Calu3 (cell line): ENCODE measurements at regions not wholly inside any gene's neighbourhood (a gene's known extent, or its start where the extent isn't known, plus 50 kb on each side); places are given as distances from the start of the nearest gene placed in this dataset.

Source experiments
- BruUV-seq: library from RNA; stranded (reverse); fragments of 400-500 nt; replicated peaks from 2 replicates; lab custom pipeline; 2021; lab: Mats Ljungman, UMichigan
- CTCF ChIA-PET: fragments of 300-600 bp; sonication (Branson Sonifier 250); formaldehyde crosslinking; loops from one replicate; lab custom pipeline; 2022; ENCODE audit warnings: antibody characterized with exemption; lab: Charles Lee
- DNase-seq: peaks from one replicate; pipeline ENCODE4 v3.0.0; 2022
- H3K27ac Mint-ChIP-seq: one replicate; pipeline ENCODE4 v1.8.0; 2022; ENCODE audit warnings: mixed read lengths; ENCODE audit not compliant: unreplicated experiment
- H3K27me3 Mint-ChIP-seq: one replicate; pipeline ENCODE4 v1.8.0; 2022; ENCODE audit warnings: mixed read lengths; ENCODE audit not compliant: unreplicated experiment
- H3K36me3 Mint-ChIP-seq: one replicate; pipeline ENCODE4 v1.8.0; 2022; ENCODE audit warnings: mild to moderate bottlenecking, moderate library complexity, mixed read lengths; ENCODE audit not compliant: insufficient read depth, unreplicated experiment
- H3K4me1 Mint-ChIP-seq: one replicate; pipeline ENCODE4 v1.8.0; 2022; ENCODE audit warnings: mild to moderate bottlenecking, low read depth, mixed read lengths; ENCODE audit not compliant: unreplicated experiment
- H3K4me3 Mint-ChIP-seq: one replicate; pipeline ENCODE4 v1.8.0; 2022; ENCODE audit warnings: mild to moderate bottlenecking, low read depth, moderate library complexity, mixed read lengths; ENCODE audit not compliant: unreplicated experiment
- H3K9me3 Mint-ChIP-seq: one replicate; pipeline ENCODE4 v1.8.0; 2022; ENCODE audit warnings: low read depth, mixed read lengths; ENCODE audit not compliant: unreplicated experiment
- intact Hi-C: fragments of 100-400 bp; cut with micrococcal nuclease; formaldehyde crosslinking; loops from one replicate; pipeline ENCODE4 v1.10.0; 2022; ENCODE audit not compliant: unreplicated experiment
- TF ChIP-seq, protein P1 (sequence below): fragments of 200-600 bp; IDR thresholded peaks from one replicate; pipeline ENCODE4 v1.8.0; 2022; ENCODE audit warnings: antibody characterized with exemption; ENCODE audit not compliant: unreplicated experiment

DNA sequence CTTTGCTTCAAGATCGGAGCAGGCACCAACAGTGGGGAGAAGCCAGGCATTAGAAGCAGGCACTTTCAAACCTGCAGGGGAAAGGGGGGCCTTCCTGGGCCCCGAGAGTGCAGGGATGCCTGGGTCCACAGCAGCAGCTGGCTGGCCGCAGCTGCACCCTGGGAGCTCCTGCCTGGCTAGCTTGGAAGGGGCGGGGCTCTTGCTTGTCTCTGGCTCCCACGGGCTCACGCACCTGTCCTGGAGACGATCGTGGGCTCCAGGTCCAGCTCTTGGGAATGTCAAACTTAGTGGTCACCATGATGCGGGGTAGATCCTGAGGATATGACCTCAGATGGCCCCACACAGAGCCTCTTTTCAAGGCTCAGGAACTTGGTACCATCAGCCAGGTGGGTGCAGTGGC, 1673.2 kb downstream of the LRRC4C start:
- Mint-ChIP-seq H3K4me3 (no peak overlapping the region), H3K36me3 (no peaks in the 10 kb centered on the region), H3K27me3 (no peaks in the 10 kb centered on the region), H3K9me3 (peaks cover 7% of the 10 kb centered on the region), H3K27ac (no peak overlapping the region), H3K4me1 (no peaks in the 10 kb centered on the region)
- intact Hi-C loops: no loop called here
- no TSS peak for BruUV-seq
- no peak for DNase-seq
- CTCF ChIA-PET: no interaction called here
- TF ChIP-seq, protein P1, sequence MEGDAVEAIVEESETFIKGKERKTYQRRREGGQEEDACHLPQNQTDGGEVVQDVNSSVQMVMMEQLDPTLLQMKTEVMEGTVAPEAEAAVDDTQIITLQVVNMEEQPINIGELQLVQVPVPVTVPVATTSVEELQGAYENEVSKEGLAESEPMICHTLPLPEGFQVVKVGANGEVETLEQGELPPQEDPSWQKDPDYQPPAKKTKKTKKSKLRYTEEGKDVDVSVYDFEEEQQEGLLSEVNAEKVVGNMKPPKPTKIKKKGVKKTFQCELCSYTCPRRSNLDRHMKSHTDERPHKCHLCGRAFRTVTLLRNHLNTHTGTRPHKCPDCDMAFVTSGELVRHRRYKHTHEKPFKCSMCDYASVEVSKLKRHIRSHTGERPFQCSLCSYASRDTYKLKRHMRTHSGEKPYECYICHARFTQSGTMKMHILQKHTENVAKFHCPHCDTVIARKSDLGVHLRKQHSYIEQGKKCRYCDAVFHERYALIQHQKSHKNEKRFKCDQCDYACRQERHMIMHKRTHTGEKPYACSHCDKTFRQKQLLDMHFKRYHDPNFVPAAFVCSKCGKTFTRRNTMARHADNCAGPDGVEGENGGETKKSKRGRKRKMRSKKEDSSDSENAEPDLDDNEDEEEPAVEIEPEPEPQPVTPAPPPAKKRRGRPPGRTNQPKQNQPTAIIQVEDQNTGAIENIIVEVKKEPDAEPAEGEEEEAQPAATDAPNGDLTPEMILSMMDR: no peak

DNA sequence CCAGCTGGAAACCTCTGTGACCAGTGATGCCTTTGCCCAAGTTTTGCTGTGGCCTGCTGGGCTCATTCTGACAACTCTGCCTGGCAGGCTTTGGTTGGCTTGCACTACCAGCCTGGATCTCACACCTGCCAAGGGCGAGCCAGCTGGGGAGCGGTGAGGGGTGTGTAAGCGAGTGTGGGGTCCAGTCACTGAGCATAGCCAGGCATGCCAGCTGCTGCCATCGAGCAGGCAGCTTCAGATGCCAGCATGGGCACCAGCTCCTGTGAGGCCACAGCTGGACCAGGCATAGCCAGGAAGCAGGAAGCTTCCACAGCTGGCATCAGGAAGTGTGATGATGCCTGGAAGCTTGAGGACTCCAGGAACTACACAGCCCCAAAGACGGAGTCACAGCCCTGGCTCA, 1674.6 kb downstream of the LRRC4C start:
- Mint-ChIP-seq H3K4me1 (no peaks in the 10 kb centered on the region), H3K27me3 (no peaks in the 10 kb centered on the region), H3K4me3 (no peak overlapping the region), H3K36me3 (no peaks in the 10 kb centered on the region), H3K27ac (no peak overlapping the region), H3K9me3 (peaks cover 3% of the 10 kb centered on the region)
- TF ChIP-seq, protein P1: no peak
- intact Hi-C loops: no loop called here
- no TSS peak for BruUV-seq
- CTCF ChIA-PET: no interaction called here
- DNase-seq: no peak

DNA sequence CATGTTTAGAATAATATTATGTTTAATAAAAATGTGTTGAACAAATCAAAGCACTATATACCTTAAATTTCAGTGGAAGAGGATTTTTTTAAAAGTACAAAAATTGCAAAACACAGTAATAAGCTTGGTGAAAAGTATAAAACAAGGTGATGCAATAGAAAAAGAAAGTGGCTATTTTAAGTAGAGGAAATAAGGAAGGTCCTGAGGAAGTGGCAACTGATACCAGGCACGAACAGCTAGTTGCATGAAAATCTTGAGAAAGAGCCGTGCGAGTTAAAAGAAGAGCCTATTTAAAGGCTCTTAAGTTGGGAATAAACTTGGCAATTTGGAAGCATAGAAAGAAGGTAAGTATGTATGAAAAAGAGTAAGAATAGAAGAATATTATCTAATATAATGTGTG, 1679.3 kb downstream of the LRRC4C start:
- intact Hi-C loops: no loop called here
- Mint-ChIP-seq H3K27me3 (no peaks in the 10 kb centered on the region), H3K9me3 (peaks cover 6% of the 10 kb centered on the region), H3K36me3 (no peaks in the 10 kb centered on the region), H3K4me3 (no peak overlapping the region), H3K4me1 (no peaks in the 10 kb centered on the region), H3K27ac (no peak overlapping the region)
- TF ChIP-seq, protein P1: no peak
- BruUV-seq: no TSS peak
- CTCF ChIA-PET: no interaction called here
- DNase-seq: no peak

DNA sequence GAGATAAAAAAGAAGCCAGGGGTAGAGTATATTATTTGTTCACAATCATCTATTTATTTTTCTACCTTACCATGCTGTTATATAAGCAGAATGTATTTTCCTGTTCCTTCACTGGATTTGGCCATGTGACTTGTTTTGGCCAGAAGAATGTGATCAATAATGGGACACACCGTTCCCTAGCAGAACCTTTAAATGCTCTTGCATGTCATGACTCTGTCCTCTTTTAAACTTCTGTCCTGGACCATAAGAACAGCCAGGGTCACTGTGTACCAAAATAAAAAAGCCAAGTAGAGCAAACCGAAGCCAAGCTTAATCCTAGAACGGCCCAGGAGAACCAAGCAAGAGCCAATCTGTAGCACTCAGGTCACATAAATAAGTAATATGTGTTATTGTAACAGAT, 1682.4 kb downstream of the LRRC4C start:
- no peak overlapping the region for H3K27ac Mint-ChIP-seq
- no peaks in the 10 kb centered on the region for H3K36me3 Mint-ChIP-seq
- H3K4me1 Mint-ChIP-seq: no peaks in the 10 kb centered on the region
- H3K4me3 Mint-ChIP-seq: no peak overlapping the region
- intact Hi-C loops: no loop called here
- DNase-seq: no peak
- CTCF ChIA-PET: no interaction called here
- H3K9me3 Mint-ChIP-seq: peaks cover 7% of the 10 kb centered on the region
- TF ChIP-seq, protein P1: no peak
- no peaks in the 10 kb centered on the region for H3K27me3 Mint-ChIP-seq
- no TSS peak for BruUV-seq
